LoVo (cell line): ENCODE measurements at regions not wholly inside any gene's neighbourhood (a gene's known extent, or its start where the extent isn't known, plus 50 kb on each side); places are given as distances from the start of the nearest gene placed in this dataset.

Source experiments
- DNase-seq: peaks from one replicate; pipeline ENCODE4 v3.0.0-alpha.2; 2016; ENCODE audit warnings: low spot score

- DNase-seq = no peak
Observed at GRCh38 chr4:182137343-182137742, 105.9 kb upstream of the TENM3 start.

GRCh38 chr4:182139491-182139890, 103.7 kb upstream of the TENM3 start:
- no peak for DNase-seq

- DNase-seq = no peak
Observed at GRCh38 chr4:182140547-182140946, 102.7 kb upstream of the TENM3 start.

- no peak for DNase-seq
Observed at GRCh38 chr4:182141061-182141460, 102.1 kb upstream of the TENM3 start.

GRCh38 chr4:182142176-182143085, 100.8 kb upstream of the TENM3 start:
- DNase-seq = peak; percentile 10

- DNase-seq = peak; percentile 35
Observed at GRCh38 chr4:182143086-182143821, 99.9 kb upstream of the TENM3 start.

- DNase-seq = peak; percentile 49
Observed at GRCh38 chr4:182143822-182144625, 99.2 kb upstream of the TENM3 start.

- no peak for DNase-seq
Observed at GRCh38 chr4:182144626-182145333, 98.4 kb upstream of the TENM3 start.

GRCh38 chr4:182145334-182145905, 97.8 kb upstream of the TENM3 start:
- no peak for DNase-seq

- DNase-seq = no peak
Observed at GRCh38 chr4:182147391-182147790, 95.8 kb upstream of the TENM3 start.

- DNase-seq = no peak
Observed at GRCh38 chr4:182150645-182151044, 92.6 kb upstream of the TENM3 start.

- no peak for DNase-seq
Observed at GRCh38 chr4:182155806-182156205, 87.4 kb upstream of the TENM3 start.

GRCh38 chr4:182163180-182163579, 80.0 kb upstream of the TENM3 start:
- no peak for DNase-seq

- no peak for DNase-seq
Observed at GRCh38 chr4:182169572-182169971, 73.6 kb upstream of the TENM3 start.

GRCh38 chr4:182169987-182170386, 73.2 kb upstream of the TENM3 start:
- no peak for DNase-seq

GRCh38 chr4:182170417-182170935, 72.7 kb upstream of the TENM3 start:
- DNase-seq = no peak

GRCh38 chr4:182174979-182175378, 68.2 kb upstream of the TENM3 start:
- no peak for DNase-seq

- no peak for DNase-seq
Observed at GRCh38 chr4:182175788-182176519, 67.2 kb upstream of the TENM3 start.

GRCh38 chr4:182177166-182177565, 66.0 kb upstream of the TENM3 start:
- DNase-seq = no peak

GRCh38 chr4:182179105-182179504, 64.1 kb upstream of the TENM3 start:
- DNase-seq = no peak
